ENCODE measurements at regions not wholly inside any gene's neighbourhood (a gene's known extent, or its start where the extent isn't known, plus 50 kb on each side); places are given as distances from the start of the nearest gene placed in this dataset.

- TF ChIP-seq, protein P1, sequence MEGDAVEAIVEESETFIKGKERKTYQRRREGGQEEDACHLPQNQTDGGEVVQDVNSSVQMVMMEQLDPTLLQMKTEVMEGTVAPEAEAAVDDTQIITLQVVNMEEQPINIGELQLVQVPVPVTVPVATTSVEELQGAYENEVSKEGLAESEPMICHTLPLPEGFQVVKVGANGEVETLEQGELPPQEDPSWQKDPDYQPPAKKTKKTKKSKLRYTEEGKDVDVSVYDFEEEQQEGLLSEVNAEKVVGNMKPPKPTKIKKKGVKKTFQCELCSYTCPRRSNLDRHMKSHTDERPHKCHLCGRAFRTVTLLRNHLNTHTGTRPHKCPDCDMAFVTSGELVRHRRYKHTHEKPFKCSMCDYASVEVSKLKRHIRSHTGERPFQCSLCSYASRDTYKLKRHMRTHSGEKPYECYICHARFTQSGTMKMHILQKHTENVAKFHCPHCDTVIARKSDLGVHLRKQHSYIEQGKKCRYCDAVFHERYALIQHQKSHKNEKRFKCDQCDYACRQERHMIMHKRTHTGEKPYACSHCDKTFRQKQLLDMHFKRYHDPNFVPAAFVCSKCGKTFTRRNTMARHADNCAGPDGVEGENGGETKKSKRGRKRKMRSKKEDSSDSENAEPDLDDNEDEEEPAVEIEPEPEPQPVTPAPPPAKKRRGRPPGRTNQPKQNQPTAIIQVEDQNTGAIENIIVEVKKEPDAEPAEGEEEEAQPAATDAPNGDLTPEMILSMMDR (IDR thresholded peaks at IDR 0.05; ENCODE audit: insufficient read depth, low read length, missing control alignments) = no peak
- POLR2A ChIA-PET = no interaction called here
- H3K4me3 ChIP-seq (ENCODE audit: low read depth, low read length) = no peak overlapping the region
- CTCF ChIA-PET = no interaction called here
- no peak for DNase-seq (ENCODE audit: low read depth, low spot score)
Observed at GRCh38 chr4:61079427-61079826, 120.7 kb upstream of the ADGRL3 start.

GRCh38 chr4:61079976-61080375 lies 120.2 kb upstream of the ADGRL3 start:
- ChIA-PET CTCF (no interaction called here), POLR2A (no interaction called here)
- TF ChIP-seq, protein P1 (IDR thresholded peaks at IDR 0.05; ENCODE audit: insufficient read depth, low read length, missing control alignments) = no peak
- no peak for DNase-seq (ENCODE audit: low read depth, low spot score)
- H3K4me3 ChIP-seq (ENCODE audit: low read depth, low read length) = no peak overlapping the region

GRCh38 chr4:61085534-61085933 lies 114.6 kb upstream of the ADGRL3 start:
- no peak for DNase-seq (ENCODE audit: low read depth, low spot score)
- POLR2A ChIA-PET = no interaction called here
- TF ChIP-seq, protein P1 (IDR thresholded peaks at IDR 0.05; ENCODE audit: insufficient read depth, low read length, missing control alignments) = no peak
- CTCF ChIA-PET = no interaction called here
- H3K4me3 ChIP-seq (ENCODE audit: low read depth, low read length) = no peak overlapping the region

DNA sequence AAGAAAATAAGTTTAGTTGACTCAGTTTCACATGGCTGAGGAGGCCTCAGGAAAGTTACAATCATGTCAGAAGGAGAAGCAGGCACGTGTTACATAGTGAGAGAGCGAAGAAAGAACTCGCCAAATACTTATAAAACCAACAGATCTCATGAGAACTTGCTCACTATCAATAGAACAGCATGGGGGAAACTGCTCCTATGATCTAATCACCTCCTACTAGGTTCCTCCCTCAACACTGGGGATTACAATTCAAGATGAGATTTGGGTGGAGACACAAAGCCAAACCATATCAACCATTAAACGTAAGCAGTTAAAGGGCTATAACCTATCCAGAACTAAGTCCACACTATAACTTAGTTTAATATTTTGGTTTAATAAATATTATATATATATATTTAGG lies 113.8 kb upstream of the ADGRL3 start:
- POLR2A ChIA-PET = no interaction called here
- no peak overlapping the region for H3K4me3 ChIP-seq (ENCODE audit: low read depth, low read length)
- CTCF ChIA-PET = no interaction called here
- TF ChIP-seq, protein P1 (IDR thresholded peaks at IDR 0.05; ENCODE audit: insufficient read depth, low read length, missing control alignments) = no peak
- DNase-seq (ENCODE audit: low read depth, low spot score) = no peak

GRCh38 chr4:61086979-61087378 lies 113.1 kb upstream of the ADGRL3 start:
- ChIA-PET CTCF (no interaction called here), POLR2A (no interaction called here)
- no peak overlapping the region for H3K4me3 ChIP-seq (ENCODE audit: low read depth, low read length)
- DNase-seq (ENCODE audit: low read depth, low spot score) = no peak
- TF ChIP-seq, protein P1 (IDR thresholded peaks at IDR 0.05; ENCODE audit: insufficient read depth, low read length, missing control alignments) = no peak

DNA sequence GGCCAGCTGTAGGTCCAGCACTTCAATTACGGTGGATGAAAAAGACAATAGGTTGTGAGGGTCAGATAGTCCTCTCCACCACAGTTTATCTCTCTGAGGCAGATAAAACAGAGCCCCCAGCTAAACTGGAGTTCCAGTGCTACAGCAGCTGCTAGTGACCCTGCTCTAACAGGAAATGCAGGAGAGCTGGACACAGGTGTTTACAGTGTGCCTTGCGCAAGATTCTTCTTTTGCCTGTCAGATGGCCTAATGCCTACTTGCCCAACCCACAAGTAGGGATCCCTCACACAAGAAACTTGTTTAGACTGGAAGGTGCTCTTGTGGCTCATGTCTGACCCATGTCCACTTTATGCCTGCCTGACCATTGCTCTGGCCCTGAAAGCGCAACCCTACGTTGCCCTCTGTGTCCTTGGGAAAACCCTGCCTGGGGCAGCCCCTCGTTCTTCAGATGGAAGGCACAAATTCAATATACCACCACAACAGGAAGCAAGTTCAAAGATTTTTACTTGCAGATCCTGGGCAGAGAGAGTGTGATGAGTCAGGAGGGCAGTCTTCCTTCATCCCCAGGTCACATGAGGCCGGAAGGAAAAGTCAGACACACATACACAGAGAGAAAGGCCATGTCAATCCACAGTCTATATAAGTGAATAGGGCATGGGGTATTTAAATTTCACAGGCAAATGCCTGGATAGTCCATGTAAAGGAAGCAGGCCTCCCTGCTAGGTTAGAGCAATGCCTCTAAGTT lies 105.1 kb upstream of the ADGRL3 start:
- H3K4me3 ChIP-seq (ENCODE audit: low read depth, low read length) = no peak overlapping the region
- CTCF ChIA-PET = no interaction called here
- TF ChIP-seq, protein P1 (IDR thresholded peaks at IDR 0.05; ENCODE audit: insufficient read depth, low read length, missing control alignments) = no peak
- no peak for DNase-seq (ENCODE audit: low read depth, low spot score)
- POLR2A ChIA-PET = no interaction called here
